NCI-H2171 (cell line): ENCODE measurements at regions not wholly inside any gene's neighbourhood (a gene's known extent, or its start where the extent isn't known, plus 50 kb on each side); places are given as distances from the start of the nearest gene placed in this dataset.

Experiments used
- DNase-seq: peaks from one replicate; lab custom pipeline; 2025; lab: John Stamatoyannopoulos, UW

DNA sequence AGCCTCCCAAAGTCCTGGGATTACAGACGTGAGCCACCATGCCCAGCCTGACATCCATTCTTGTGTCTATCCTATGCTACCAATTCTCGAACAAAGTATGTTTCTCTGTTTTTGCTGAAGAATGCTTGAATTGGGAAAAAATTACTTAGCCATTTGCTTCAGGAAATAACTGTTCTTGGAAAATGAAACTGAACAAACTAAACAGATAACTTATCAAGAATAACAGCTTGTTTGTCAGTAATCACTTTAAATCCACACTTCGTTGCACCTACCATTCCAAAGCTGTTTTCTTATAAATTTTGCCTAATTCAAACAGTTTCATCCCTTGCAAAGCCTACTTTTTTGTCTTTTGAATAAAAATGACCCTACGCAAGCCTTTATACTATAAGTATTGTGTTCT lies 672.9 kb downstream of the SUCLG1 start:
- no peak for DNase-seq

GRCh38 chr2:83784947-83785346 lies 674.1 kb downstream of the SUCLG1 start:
- no peak for DNase-seq

DNA sequence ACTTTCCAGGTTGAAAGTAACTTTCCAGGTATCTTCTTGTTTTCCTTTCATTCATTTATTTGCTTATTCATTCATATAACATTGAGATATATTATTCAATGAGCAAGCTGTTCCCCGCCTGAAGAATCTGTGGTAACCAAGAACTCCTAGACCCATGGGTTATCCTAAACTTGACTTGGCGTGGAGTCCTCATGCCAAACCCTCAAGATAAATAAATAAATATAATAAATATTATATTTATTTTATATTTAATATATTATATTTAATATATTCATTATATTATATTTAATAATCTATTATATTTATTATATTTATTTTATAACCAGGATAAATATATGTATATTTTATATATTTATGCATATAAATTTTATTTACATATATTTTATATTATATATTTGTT lies 674.8 kb downstream of the SUCLG1 start:
- no peak for DNase-seq

DNA sequence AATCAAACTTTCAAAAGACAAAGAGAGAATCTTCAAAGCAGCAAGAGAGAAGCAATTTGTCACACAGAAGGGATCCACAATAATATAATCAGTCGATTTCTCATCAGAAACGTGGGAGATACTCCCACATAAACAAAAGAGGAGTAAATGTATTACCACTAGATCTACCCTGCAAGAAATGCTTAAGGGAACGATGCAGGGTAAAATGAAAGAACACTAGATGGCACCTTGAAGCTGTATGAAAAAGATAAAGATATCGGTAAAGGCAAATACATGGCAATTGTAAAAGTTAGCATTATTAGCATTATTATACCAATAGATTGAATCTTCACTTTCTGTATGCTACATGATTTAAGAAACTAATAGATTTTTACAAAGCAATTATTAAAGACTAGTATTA lies 677.0 kb downstream of the SUCLG1 start:
- DNase-seq, result no peak

GRCh38 chr2:83764447-83765005 lies 694.6 kb downstream of the SUCLG1 start:
- no peak for DNase-seq

DNA sequence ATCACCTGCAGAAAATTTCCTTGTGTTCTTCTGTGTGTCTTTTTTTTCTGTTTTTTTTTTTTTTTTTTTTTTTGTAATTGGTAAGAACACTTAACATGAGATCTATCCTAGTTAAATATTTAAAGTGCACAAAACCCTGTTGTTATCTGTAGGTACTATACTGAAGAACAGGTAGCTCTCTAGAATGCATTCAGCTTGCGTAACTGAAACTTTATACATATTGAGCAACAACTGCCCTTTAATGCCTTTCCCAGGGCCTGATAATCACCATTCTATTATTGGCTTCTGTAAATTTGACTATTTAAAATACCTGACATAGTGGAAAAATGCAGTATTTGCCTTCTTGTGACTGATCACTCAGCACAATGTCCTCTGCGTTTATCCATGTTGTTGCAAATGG lies 701.8 kb downstream of the SUCLG1 start:
- DNase-seq, result no peak

DNA sequence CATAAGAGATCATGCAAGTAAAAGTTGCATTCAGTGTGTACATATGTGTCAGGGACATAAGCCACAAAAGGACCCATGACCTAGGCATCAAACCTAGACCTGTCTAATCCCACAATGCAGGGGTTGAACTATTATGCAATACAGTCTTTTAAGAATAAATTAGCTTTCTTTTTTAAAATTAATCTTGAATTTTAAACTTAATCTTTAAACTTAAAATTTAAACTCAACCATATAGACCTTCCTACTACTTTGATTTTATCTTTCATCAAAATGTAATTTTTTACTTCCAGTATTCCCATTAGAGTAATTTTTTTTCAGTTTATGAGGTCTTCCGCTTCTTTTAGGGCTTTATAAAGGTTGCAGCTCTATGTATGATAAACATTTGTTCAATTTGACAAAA lies 702.9 kb downstream of the SUCLG1 start:
- no peak for DNase-seq

- DNase-seq, result no peak
Observed at GRCh38 chr2:83747141-83747540, 711.9 kb downstream of the SUCLG1 start.

DNA sequence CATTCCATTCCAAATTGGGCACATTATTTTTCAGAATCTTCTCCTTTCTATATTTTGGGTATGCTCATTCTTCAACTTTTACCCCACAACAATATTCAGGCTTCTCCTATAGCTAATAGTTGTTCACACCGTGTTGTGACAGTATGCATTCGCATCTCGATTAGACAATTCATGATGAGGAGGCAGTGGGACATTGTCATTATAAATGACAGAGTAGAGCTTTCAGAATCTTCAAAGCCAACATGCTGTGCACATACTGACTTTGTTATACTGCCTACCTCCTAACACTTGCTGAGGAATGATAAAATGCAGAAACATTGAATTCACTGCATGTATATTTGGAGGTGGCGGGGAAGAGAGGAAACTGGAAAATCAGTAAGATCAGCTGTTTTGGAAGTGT lies 714.2 kb downstream of the SUCLG1 start:
- DNase-seq, result no peak

DNA sequence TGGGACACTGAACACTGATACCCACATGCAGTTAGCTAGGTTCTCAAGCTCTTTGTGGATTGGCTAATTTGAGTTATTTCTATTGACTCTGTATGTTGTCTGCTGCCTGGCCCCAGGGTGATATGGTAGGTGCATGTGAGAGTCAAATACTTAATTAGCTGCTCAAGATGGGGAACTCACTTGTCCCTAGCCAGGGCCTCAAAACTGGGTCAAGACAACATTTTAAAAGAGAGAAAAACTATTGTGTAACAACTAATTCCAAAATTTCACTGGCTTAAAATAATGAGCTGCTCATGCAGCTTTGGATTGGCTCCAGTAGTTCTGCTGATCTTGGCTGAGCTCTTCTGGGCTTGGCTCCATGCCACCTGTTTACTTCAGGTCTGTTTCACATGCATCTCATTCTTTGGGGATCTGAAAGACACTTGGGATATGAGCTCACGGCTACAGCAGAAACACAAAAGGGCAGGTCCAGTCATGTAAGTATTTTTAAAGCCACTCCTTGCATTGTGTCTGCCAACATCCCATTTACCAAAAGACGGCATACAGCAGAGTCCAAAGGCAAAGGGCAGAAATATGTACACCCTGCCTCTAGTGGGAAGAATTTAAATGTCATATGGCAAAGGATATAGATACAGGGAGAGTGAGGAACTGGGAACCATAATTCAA lies 716.8 kb downstream of the SUCLG1 start:
- no peak for DNase-seq

- no peak for DNase-seq
Observed at GRCh38 chr2:83730223-83730622, 728.9 kb downstream of the SUCLG1 start.

DNA sequence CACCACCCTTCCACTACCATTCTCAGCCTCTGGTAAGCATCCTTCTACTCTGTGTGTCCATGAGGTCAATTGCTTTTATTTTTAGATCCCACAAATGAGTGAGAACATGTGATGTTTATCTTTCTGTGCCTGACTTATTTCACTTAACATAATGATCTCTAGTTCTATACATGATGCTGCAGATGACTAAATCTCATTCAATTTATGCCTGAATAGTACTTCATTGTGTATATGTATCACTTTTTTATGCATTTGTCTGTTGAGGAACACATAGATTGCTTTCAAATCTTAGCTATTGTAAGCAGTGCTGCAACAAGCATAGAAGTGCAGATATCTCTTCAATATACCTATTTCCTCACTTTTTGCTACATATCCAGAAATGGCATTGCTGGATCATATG lies 733.3 kb downstream of the SUCLG1 start:
- DNase-seq, result no peak

GRCh38 chr2:83705146-83705545 lies 753.9 kb downstream of the SUCLG1 start:
- DNase-seq, result no peak

DNA sequence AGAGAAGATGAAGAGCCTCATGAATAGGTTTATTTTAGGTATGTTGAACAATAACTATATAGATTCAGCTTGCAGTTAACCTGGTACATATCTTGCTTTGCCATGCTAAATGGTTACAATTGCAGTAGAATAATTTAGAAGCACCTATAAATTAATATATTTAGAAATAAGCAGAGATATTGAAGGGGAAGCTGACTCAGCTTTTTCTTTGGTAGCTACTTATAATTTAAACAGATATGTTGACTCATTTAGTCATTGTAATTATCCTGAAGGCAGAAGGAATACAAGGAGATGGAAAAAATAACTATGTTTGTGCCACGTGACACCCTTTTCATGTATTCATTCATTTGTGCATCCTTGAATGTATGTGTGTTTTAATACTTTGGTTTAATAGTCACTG lies 755.5 kb downstream of the SUCLG1 start:
- no peak for DNase-seq

DNA sequence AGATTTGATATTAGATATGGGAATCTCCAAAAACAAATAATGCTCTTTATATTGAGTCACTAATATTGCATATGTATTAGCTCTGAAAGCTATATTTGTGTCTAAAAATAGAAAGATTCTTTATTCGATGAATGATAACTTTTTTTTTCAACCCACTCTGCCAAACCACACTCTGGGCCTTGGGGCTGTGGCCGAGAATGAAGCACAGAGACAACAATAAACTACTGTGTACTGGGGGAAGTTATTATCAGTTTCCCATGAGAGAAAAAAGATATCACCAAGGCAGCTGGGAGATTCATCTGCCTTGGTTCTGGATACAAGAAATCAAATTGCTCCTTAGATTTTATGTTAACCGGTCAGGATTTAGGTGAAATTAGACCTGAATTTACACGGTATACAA lies 762.2 kb downstream of the SUCLG1 start:
- DNase-seq, result no peak

- no peak for DNase-seq
Observed at GRCh38 chr2:83695530-83695929, 763.5 kb downstream of the SUCLG1 start.

- no peak for DNase-seq
Observed at GRCh38 chr2:83695037-83695436, 764.0 kb downstream of the SUCLG1 start.

- DNase-seq, result no peak
Observed at GRCh38 chr2:83689402-83689801, 769.7 kb downstream of the SUCLG1 start.

GRCh38 chr2:83686863-83687262 lies 772.2 kb downstream of the SUCLG1 start:
- no peak for DNase-seq

DNA sequence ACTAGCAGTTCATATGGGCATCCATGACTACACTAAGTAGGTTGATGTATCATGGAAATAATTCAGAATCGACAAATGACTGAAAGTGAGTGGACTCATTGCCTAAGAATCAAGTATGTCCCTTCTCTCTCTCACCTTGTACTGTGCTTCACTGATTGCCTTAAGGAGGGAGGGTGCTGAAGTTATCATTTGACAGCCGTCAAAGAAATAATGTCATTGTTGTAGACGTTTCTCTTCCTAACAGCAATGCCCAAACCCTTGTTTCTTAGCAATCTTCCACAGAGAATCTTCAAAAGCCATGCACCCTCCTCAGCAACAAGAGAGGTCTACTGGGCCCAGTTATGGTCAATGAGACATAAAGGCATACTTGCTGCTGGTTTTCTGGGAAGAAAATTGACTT lies 785.0 kb downstream of the SUCLG1 start:
- DNase-seq, result no peak

DNA sequence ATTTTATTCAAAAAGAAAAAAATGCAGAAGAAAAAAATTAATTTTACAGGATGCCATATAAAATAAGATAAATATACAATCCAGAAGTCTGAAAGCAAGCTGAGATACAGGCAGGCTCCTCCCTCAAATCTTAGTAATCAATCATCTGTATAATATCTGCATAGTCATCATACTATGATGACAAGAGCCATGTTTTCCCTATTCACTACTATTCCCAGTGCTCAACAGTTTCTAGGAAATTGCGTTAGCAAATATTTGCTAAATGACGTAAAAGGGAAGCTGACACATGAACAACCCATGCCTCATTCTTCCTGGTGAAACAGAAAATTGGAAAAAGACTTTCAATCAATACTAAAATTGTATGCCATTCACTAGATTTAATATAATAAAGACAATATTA lies 793.2 kb downstream of the SUCLG1 start:
- no peak for DNase-seq

- no peak for DNase-seq
Observed at GRCh38 chr2:83665154-83665553, 793.9 kb downstream of the SUCLG1 start.

GRCh38 chr2:83661711-83662110 lies 797.4 kb downstream of the SUCLG1 start:
- no peak for DNase-seq

DNA sequence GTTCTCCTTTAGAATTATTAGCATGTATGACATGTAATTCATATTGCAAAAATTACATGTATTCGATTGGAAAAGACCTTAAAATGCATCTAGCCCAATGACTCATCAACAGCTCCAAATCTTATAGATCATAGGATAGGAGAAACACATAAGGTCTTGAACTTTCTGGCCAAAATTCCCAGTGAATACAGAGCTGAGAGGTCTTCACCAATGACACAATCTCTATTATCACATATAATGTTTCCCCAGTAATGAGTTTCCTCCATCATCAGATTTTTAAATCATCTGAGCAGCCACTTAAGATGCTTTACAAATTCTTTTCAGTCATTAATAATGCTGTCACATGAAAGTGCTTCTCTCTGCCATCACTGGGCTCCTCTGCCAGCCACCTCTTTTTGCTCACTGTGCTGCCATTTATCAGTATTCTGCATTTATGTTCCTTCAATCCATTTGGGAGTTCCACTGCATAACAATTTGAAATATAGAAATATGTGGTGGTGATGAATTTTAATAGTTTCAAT lies 804.9 kb downstream of the SUCLG1 start:
- DNase-seq, result no peak
